NB4 (cell line): ENCODE measurements at regions not wholly inside any gene's neighbourhood (a gene's known extent, or its start where the extent isn't known, plus 50 kb on each side); places are given as distances from the start of the nearest gene placed in this dataset.

ENCODE experiments used
- DNase-seq: peaks from one replicate; pipeline ENCODE4 v3.0.0; 2010; ENCODE audit warnings: low read depth
- H3K4me3 ChIP-seq: one replicate; pipeline ENCODE4 v1.5.1; 2011; ENCODE audit warnings: mild to moderate bottlenecking, low read depth, low read length, moderate library complexity
- MYC ChIP-seq: IDR thresholded peaks from 2 replicates; pipeline ENCODE4 v1.6.1; 2011; ENCODE audit warnings: low read depth, low read length
- POLR2A ChIP-seq: IDR thresholded peaks from 2 replicates; pipeline ENCODE4 v1.6.1; 2011; ENCODE audit warnings: mild to moderate bottlenecking; ENCODE audit not compliant: insufficient read length; ENCODE audit errors: extremely low read depth
- TF ChIP-seq, protein P1 (sequence below): IDR thresholded peaks from one replicate; pipeline ENCODE4 v1.5.1; 2012; ENCODE audit warnings: low read depth, low read length
- TF ChIP-seq, protein P2 (sequence below): IDR thresholded peaks from 2 replicates; pipeline ENCODE4 v1.6.1; 2011; ENCODE audit warnings: low read depth, low read length

DNA sequence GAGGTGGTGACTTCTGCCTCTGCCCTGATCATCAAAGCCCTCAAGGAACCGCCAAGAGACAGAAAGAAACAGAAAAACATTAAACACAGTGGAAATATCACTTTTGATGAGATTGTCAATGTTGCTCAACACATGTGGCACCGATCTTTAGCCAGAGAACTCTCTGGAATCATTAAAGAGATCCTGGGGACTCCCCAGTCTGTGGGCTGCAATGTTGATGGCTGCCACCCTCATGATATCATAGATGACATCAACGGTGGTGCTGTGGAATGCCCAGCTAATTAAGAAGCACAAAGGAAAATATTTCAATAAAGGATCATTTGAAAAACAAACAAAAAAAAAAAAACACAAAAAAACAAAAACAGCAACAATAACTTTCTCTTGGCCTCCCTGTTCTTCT, 59.5 kb upstream of the TOMM7 start:
- TF ChIP-seq MYC: no peak
- TF ChIP-seq, protein P1, sequence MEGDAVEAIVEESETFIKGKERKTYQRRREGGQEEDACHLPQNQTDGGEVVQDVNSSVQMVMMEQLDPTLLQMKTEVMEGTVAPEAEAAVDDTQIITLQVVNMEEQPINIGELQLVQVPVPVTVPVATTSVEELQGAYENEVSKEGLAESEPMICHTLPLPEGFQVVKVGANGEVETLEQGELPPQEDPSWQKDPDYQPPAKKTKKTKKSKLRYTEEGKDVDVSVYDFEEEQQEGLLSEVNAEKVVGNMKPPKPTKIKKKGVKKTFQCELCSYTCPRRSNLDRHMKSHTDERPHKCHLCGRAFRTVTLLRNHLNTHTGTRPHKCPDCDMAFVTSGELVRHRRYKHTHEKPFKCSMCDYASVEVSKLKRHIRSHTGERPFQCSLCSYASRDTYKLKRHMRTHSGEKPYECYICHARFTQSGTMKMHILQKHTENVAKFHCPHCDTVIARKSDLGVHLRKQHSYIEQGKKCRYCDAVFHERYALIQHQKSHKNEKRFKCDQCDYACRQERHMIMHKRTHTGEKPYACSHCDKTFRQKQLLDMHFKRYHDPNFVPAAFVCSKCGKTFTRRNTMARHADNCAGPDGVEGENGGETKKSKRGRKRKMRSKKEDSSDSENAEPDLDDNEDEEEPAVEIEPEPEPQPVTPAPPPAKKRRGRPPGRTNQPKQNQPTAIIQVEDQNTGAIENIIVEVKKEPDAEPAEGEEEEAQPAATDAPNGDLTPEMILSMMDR: no peak
- no peak for TF ChIP-seq POLR2A
- TF ChIP-seq, protein P2, sequence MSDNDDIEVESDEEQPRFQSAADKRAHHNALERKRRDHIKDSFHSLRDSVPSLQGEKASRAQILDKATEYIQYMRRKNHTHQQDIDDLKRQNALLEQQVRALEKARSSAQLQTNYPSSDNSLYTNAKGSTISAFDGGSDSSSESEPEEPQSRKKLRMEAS: no peak
- no peak for DNase-seq
- H3K4me3 ChIP-seq: no peak overlapping the region

DNA sequence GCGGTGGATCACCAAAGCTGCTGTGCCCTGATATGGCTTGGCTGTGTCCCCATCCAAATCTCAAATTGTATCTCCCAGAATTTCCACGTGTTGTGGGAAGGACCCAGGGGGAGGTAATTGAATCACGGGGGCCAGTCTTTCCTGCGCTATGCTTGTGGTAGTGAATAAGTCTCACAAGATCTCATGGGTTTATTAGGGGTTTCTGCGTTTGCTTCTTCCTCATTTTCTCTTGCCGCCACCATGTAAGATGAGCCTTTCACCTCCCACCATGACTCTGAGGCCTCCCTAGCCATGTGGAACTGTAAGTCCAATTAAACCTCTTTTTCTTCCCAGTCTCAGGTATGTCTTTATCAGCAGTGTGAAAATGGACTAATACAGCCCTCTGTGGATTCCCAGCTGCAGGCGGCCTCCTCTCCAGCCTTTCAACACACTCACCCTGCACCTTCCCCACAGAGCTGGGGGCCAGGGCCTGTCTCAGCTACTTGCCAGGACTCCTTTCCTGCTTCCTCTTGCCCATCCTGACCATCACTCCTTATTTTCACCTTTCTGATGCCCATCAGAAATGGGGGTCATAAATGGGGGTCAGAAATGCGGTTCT, 57.2 kb upstream of the TOMM7 start:
- no peak for TF ChIP-seq POLR2A
- TF ChIP-seq, protein P1: no peak
- TF ChIP-seq, protein P2: no peak
- no peak for TF ChIP-seq MYC
- no peak overlapping the region for H3K4me3 ChIP-seq
- no peak for DNase-seq

DNA sequence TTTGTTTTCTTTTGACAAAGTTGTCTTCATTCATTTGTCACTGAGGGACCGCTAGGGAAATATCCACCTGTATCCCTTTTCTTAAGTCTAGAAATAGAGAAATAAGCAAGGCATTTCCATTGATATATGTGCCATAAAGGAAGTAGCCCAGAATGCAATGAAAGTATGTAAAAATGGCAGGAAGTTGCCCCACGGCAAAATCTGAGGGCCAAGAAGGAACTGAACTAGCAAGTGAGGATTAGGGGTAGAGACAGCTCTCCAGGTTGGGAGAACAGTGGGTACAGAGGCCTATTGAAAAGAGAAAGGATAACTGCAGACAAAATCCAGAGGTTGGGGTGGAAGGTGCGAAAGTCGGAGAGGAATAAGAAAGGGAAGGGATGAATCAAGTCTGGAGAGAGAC, 56.6 kb upstream of the TOMM7 start:
- H3K4me3 ChIP-seq: no peak overlapping the region
- DNase-seq: no peak
- TF ChIP-seq, protein P2: no peak
- TF ChIP-seq, protein P1: no peak
- TF ChIP-seq POLR2A: no peak
- no peak for TF ChIP-seq MYC

DNA sequence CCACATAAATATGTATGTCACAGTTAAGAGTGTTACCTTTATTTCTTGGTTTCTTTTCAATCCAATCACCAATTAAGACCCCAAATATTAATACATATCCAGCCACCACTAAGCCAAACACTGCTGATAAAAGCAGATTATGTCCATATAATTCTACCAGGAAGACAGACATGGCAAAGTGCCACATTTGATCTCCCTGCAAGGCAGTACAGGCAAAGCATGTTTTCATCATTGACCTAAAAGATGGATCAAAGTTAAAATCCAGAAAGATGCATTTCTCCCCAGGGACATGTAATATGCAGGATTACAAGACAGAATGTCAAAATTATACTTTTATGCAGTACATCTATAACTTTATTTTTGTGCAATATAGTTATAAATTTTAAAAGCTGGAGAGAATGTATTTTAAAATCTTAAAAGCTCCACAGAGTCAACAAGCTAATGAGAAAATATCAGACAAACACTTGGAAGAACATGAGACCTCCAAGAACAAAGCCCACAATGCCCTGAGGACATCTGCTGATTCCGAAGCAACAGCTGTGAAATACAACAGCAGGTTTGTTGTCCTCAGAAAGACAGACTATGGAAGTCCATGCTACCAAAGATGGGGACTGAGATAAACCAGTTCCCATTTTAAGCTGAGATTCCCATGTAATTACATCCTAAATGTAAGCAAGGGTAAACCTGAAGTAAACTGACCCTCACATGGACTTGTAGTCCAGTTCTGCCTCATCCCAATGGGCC, 54.5 kb upstream of the TOMM7 start:
- no peak overlapping the region for H3K4me3 ChIP-seq
- DNase-seq: no peak
- TF ChIP-seq, protein P1: no peak
- TF ChIP-seq MYC: no peak

DNA sequence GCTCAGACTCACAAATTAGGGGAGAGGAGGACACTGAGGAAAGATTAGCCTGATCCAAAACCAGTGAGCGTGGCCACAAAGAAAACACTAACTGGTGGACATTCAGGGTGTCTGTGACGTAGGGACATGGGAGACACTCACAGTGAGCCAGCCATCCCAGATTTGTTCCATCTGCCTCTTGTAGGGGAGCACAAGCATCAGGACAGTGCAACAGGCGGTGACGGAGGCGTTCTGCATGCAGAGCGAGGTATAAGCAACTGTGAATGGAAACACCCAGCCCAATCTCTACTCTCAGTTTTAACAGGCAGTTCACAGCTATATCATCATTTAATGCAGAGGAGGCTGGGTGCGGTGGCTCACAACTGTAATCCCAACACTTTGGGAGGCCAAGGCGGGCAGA, 52.8 kb upstream of the TOMM7 start:
- TF ChIP-seq POLR2A: no peak
- TF ChIP-seq, protein P2: no peak
- no peak for TF ChIP-seq MYC
- TF ChIP-seq, protein P1: no peak
- no peak for DNase-seq

DNA sequence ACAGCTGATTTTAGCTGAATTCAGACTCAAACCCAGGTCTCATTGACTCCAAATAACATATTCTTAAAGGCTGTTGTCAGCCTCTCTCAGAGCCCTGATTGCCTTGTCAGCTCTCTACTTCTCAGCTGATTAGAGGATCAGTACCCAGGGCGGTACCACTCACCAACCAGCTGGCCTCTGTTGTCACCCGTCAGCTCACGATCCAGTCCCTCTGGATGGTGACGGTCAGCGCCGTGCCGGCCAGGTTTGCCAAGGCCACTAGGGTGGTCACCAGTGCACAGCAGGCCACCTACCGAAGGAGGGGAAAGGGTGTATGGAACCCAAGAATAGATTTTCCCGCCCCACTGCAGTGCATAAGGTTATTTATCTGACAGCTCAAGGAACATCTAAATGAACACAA, 52.3 kb upstream of the TOMM7 start:
- DNase-seq: no peak
- no peak overlapping the region for H3K4me3 ChIP-seq
- TF ChIP-seq POLR2A: no peak
- TF ChIP-seq MYC: no peak
- TF ChIP-seq, protein P1: no peak
- TF ChIP-seq, protein P2: no peak

More for the DNA sequence above, 52.8 kb upstream of the TOMM7 start:
- H3K4me3 ChIP-seq: no peak overlapping the region
